Testis (tissue), 2 donors: ENCODE measurements at regions not wholly inside any gene's neighbourhood (a gene's known extent, or its start where the extent isn't known, plus 50 kb on each side); places are given as distances from the start of the nearest gene placed in this dataset.

Experiments
- DNase-seq: peaks from one replicate; pipeline ENCODE4 v3.0.0-alpha.2; 2019
- H3K27ac ChIP-seq, 2 donors: fragments of 200-600 bp; sonication (generic); one replicate each; pipeline ENCODE4 v1.5.1; 2019
- H3K27me3 ChIP-seq: fragments of 200-600 bp; sonication (generic); one replicate; pipeline ENCODE4 v1.5.1; 2019
- H3K36me3 ChIP-seq: fragments of 200-600 bp; sonication (generic); one replicate; pipeline ENCODE4 v1.5.1; 2017; ENCODE audit warnings: low read depth; ENCODE audit errors: missing control alignments
- H3K4me1 ChIP-seq: fragments of 200-600 bp; sonication (generic); one replicate; pipeline ENCODE4 v1.5.1; 2019
- H3K4me3 ChIP-seq, 2 donors: fragments of 200-600 bp; sonication (generic); one replicate each; pipeline ENCODE4 v1.5.1; 2017 to 2019
- H3K9me3 ChIP-seq: fragments of 200-600 bp; sonication (generic); one replicate; pipeline ENCODE4 v1.5.1; 2017
- CTCF ChIP-seq, 3 experiments: fragments of 450-650 bp in 2 of 3; fragments of 200-600 bp in 1 of 3; sonication (generic) in 1 of 3; IDR thresholded peaks; one replicate each; pipeline ENCODE4 v1.5.1; 2016 to 2019; ENCODE audit warnings: antibody characterized with exemption in 3 of 3, mild to moderate bottlenecking in 2 of 3, moderate library complexity in 1 of 3
- POLR2A ChIP-seq: fragments of 450-650 bp; IDR thresholded peaks from one replicate; pipeline ENCODE4 v1.6.1; 2017; ENCODE audit warnings: antibody characterized with exemption, mild to moderate bottlenecking, moderate library complexity
- WGBS, 2 donors: methylation state at CpG; one replicate each; pipeline ENCODE4 v1.1.5; 2018; 5-methylcytosine and 5-hydroxymethylcytosine counted together
- intact Hi-C: fragments of 100-400 bp; cut with DNase I; formaldehyde crosslinking; loops from one replicate; pipeline ENCODE4 v1.15.1; 2023; ENCODE audit warnings: low total_unique reads

DNA sequence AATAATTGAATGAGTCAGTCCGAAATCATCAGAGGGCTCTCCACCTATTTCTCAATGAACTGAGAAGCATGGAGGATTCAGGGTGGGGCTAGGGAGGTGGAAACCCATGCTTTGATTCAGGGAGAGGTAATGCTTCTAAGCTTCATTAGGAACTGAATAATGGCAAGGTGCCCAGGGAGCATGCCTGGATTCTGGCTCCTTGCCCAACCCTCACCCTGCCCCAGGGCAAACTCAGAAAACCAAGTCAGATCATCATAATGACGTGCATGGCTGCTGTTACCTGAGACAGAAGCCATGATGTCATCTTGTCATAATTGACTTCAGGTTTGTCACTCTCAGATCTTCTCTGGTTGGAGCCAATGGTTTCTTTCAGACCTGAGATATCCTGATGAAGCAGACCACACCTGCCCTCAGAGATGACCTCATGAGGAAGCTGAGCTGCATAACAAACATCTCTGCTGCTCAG, 199.6 kb downstream of the SYK start:
- intact Hi-C loops, result no loop called here
- WGBS, 2 donors, result 77 to 98% methylated on average over 2 of the region's 2 CpGs
- no peak overlapping the region for H3K4me3 ChIP-seq
- no peak overlapping the region for H3K27ac ChIP-seq
- H3K36me3 ChIP-seq, result no peaks in the 10 kb centered on the region
- no peak for DNase-seq
- no peaks in the 10 kb centered on the region for H3K4me1 ChIP-seq
- H3K9me3 ChIP-seq, result no peaks in the 10 kb centered on the region
- no peaks in the 10 kb centered on the region for H3K27me3 ChIP-seq
- TF ChIP-seq POLR2A, result no peak
- TF ChIP-seq CTCF (IDR thresholded peaks at IDR 0.05), result no peak

- TF ChIP-seq POLR2A (no peak), CTCF (IDR thresholded peaks at IDR 0.05) (no peak)
- H3K27ac ChIP-seq, result no peak overlapping the region
- no peak for DNase-seq
- no peaks in the 10 kb centered on the region for H3K36me3 ChIP-seq
- no peaks in the 10 kb centered on the region for H3K9me3 ChIP-seq
- H3K4me3 ChIP-seq, result no peak overlapping the region
- no peaks in the 10 kb centered on the region for H3K4me1 ChIP-seq
- intact Hi-C loops, result no loop called here
- 91 to 95% methylated on average over 6 of the region's 6 CpGs for WGBS, 2 donors
- no peaks in the 10 kb centered on the region for H3K27me3 ChIP-seq
Measured at GRCh38 chr9:91004484-91004883, 202.9 kb downstream of the SYK start.

DNA sequence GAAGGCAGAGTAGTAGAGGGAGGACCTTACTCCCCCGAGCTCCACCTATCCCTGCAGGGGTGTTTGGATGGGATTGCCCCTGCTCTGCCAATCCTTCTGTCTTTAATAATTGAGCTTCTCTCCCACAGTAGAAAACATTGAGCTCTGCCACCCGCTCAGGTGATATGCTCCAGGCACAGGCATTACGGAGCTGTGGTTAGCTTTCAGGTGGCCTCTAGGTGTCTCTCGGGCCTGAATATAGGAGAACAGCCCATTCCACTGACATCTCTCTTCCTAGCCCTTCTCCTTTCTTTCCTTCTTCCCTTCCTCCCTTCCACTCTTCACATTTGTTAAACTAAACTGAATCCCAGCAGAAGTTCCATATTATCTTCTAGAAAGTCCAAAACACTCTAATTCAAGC, 203.4 kb downstream of the SYK start:
- Histone ChIP-seq H3K9me3 (no peaks in the 10 kb centered on the region), H3K4me1 (no peaks in the 10 kb centered on the region), H3K27me3 (no peaks in the 10 kb centered on the region), H3K27ac (no peak overlapping the region), H3K36me3 (no peaks in the 10 kb centered on the region), H3K4me3 (no peak overlapping the region)
- 79 to 82% methylated on average over 4 of the region's 4 CpGs for WGBS, 2 donors
- TF ChIP-seq POLR2A, result no peak
- TF ChIP-seq CTCF (IDR thresholded peaks at IDR 0.05), result no peak
- intact Hi-C loops, result no loop called here
- DNase-seq, result no peak

DNA sequence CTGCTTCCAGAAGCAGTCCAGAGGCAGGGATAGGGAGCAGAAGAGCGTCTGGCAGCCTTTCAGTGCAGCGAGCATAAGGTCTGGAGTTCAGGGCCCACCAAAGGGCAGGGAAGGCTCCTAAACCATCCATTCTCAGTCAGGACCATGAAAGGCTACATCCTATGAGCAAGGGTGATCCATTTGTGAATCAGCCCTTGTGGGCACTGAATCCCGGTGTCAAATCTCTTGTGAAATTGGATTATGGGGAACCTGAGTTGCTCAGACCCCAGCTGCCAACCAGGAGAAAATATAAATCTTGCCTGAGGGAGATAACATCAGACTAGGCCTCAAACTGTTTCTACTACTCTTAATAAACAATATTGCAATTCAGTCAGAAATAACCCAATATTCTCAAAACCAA, 204.4 kb downstream of the SYK start:
- TF ChIP-seq CTCF (IDR thresholded peaks at IDR 0.05) (no peak), POLR2A (no peak)
- Histone ChIP-seq H3K27me3 (no peaks in the 10 kb centered on the region), H3K4me1 (no peaks in the 10 kb centered on the region), H3K9me3 (no peaks in the 10 kb centered on the region), H3K27ac (no peak overlapping the region), H3K36me3 (no peaks in the 10 kb centered on the region), H3K4me3 (no peak overlapping the region)
- 88 to 94% methylated on average over 3 of the region's 3 CpGs for WGBS, 2 donors
- intact Hi-C loops, result no loop called here
- no peak for DNase-seq

DNA sequence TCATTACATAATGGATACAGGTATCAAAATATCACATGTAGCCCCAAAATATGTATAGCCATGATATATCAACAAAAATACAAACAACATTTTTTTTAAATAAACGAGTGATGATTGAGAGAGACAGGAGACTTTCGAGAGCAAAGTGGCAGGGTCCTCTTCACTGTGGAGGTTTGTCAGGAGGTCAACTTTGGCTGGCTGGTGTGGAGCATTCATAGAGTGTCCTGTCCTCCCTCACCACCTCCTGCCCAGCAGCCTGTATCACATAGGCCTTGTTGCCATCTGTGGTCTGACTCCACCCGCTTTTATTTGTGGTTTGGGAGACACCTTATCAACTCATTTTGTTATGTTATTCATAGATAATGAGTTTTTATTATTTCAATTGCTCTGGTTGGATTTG, 206.9 kb downstream of the SYK start:
- no peak overlapping the region for H3K4me3 ChIP-seq
- intact Hi-C loops, result no loop called here
- 86 to 97% methylated on average over 3 of the region's 3 CpGs for WGBS, 2 donors
- H3K27ac ChIP-seq, result no peak overlapping the region
- TF ChIP-seq CTCF (IDR thresholded peaks at IDR 0.05) (no peak), POLR2A (no peak)
- no peaks in the 10 kb centered on the region for H3K27me3 ChIP-seq
- H3K36me3 ChIP-seq, result no peaks in the 10 kb centered on the region
- no peak for DNase-seq
- H3K9me3 ChIP-seq, result no peaks in the 10 kb centered on the region
- H3K4me1 ChIP-seq, result no peaks in the 10 kb centered on the region
